GM12891 (cell line): ENCODE measurements at regions not wholly inside any gene's neighbourhood (a gene's known extent, or its start where the extent isn't known, plus 50 kb on each side); places are given as distances from the start of the nearest gene placed in this dataset.

Source experiments
- PAX5 ChIP-seq: IDR thresholded peaks from 2 replicates; pipeline ENCODE4 v1.6.1; 2011; ENCODE audit warnings: low read length, moderate library complexity, mild to moderate bottlenecking; ENCODE audit not compliant: insufficient read depth, severe bottlenecking
- POLR2A ChIP-seq: IDR thresholded peaks from 2 replicates; pipeline ENCODE4 v1.6.1; 2011; ENCODE audit warnings: low read depth, low read length, control low read depth
- POLR2AphosphoS5 ChIP-seq: IDR thresholded peaks from 2 replicates; pipeline ENCODE4 v1.6.1; 2011; ENCODE audit warnings: low read depth, low read length, control low read depth
- POU2F2 ChIP-seq: IDR thresholded peaks from 2 replicates; pipeline ENCODE4 v1.6.1; 2011; ENCODE audit warnings: low read depth, mild to moderate bottlenecking, control low read depth, low read length, moderate library complexity
- SPI1 ChIP-seq: IDR thresholded peaks from 2 replicates; pipeline ENCODE4 v1.6.1; 2011; ENCODE audit warnings: low read depth, low read length, control low read depth
- TAF1 ChIP-seq: IDR thresholded peaks from 2 replicates; pipeline ENCODE4 v1.6.1; 2011; ENCODE audit warnings: low read depth, low read length, control low read depth

DNA sequence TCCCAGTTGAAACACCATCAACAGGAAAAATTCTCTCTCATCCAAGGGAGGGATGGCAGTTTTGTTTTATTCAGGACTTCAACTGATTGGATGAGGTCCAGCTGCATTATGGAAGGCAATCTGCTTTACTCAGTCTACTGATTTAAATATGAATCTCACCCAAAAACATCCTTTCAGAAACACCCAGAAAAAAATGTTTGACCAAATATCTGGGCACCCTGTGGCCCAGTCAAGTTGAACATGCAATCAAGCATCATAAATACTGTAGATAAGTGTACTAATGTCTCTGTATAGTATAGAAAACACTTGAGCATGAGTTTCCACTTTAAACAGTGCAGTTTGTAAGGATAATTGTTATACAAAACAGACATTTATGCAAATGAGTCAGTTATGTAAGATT is 753.2 kb downstream of the ARAP2 start:
- no peak for TF ChIP-seq POLR2AphosphoS5
- TF ChIP-seq POLR2A = no peak
- TF ChIP-seq POU2F2 = no peak
- TF ChIP-seq TAF1 = no peak
- no peak for TF ChIP-seq SPI1
- TF ChIP-seq PAX5 = no peak
